ENCODE measurements at regions not wholly inside any gene's neighbourhood (a gene's known extent, or its start where the extent isn't known, plus 50 kb on each side); places are given as distances from the start of the nearest gene placed in this dataset.

DNA sequence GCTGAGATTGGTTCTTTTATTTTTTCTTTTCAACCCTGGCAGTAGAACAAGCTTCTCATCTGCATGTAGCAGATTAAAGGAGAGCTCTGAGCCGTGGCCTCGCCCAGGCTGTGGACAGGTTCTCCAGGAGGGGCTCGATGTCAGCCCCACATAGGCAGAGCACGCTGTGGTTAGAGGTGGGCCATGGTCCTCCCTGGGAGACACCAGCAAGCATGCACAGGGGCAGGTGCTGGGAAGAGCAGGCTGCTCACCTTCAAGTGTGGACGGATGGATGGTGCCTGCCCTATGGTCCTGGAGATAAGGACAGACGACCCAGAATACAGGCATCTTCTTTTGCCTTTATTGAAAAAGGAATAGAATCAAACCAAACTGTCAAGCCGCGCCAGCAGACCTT, 634.8 kb downstream of the BRD1 start:
- Histone ChIP-seq H3K9ac (no peak overlapping the region), H3K27me3 (peaks cover 0 to 16% (median 0%) of the 10 kb centered on the region in 11 experiments; a peak in 7 of 22 replicates), H3K4me3 (no peak overlapping the region), H3K4me1 (no peaks in the 10 kb centered on the region), H3K36me3 (no peaks in the 10 kb centered on the region), H4K20me1 (peaks cover 0 to 30% (median 0%) of the 10 kb centered on the region in 11 experiments; a peak in 7 of 22 replicates), H3K27ac (no peak overlapping the region), H3K4me2 (no peak overlapping the region), H3K9me3 (replicated peaks in 1 of 11) (peaks cover 0 to 7% (median 0%) of the 10 kb centered on the region in 11 experiments; a peak in 3 of 22 replicates)
- no peak for TF ChIP-seq Cebpa-rat (IDR thresholded peaks at IDR 0.05)

DNA sequence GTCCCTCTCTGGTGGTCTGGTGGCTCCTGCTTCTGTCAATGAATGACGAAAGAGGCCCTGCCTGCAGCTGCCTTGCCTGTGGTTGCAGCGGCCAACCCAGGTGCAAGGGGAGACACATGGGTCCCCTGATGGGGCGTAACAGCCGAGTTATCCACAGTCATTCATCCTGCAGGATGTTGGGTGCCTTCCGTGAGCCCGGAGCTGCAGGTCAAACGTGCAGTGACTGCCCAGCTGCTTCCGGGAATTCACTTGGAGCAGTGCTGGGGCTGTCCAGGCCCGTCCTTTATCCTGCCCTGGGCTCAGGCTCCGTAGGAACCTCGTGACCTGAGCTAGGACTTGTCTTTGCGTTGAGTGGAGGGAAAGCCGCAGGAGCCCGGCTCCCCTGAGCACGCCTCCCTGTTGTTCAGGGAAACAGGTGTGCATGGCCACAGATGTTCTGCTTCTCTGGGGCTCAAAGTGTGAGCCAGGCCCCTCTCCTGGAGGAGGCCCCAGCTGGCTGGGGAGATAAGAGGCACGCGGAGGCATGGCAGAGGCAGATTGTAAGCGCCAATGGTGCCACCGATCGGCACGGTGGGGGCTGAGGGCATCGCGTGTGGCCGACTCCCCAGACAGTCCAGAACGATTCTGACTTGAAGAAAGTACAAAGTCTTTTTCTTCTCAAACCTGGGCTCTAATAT, 635.4 kb downstream of the BRD1 start:
- TF ChIP-seq Cebpa-rat (IDR thresholded peaks at IDR 0.05): no peak
- Histone ChIP-seq H3K9ac (no peak overlapping the region), H3K36me3 (no peaks in the 10 kb centered on the region), H3K4me3 (no peak overlapping the region), H3K27ac (no peak overlapping the region), H3K27me3 (peaks cover 0 to 16% (median 0%) of the 10 kb centered on the region in 11 experiments; a peak in 7 of 22 replicates), H3K9me3 (replicated peaks in 1 of 11) (peaks cover 0 to 10% (median 0%) of the 10 kb centered on the region in 11 experiments; a peak in 3 of 22 replicates), H3K4me2 (no peak overlapping the region), H3K4me1 (no peaks in the 10 kb centered on the region), H4K20me1 (peaks cover 0 to 27% (median 0%) of the 10 kb centered on the region in 11 experiments; a peak in 6 of 22 replicates)

GRCh38 chr22:49191506-49191980, 636.1 kb downstream of the BRD1 start:
- Histone ChIP-seq H3K9me3 (replicated peaks in 1 of 11) (peaks cover 0 to 10% (median 0%) of the 10 kb centered on the region in 11 experiments; a peak in 3 of 22 replicates), H3K27me3 (peaks cover 0 to 16% (median 0%) of the 10 kb centered on the region in 11 experiments; a peak in 7 of 22 replicates), H3K27ac (no peak overlapping the region), H4K20me1 (peaks cover 0 to 19% (median 0%) of the 10 kb centered on the region in 11 experiments; a peak in 6 of 22 replicates), H3K4me2 (no peak overlapping the region), H3K4me1 (no peaks in the 10 kb centered on the region), H3K36me3 (no peaks in the 10 kb centered on the region), H3K4me3 (no peak overlapping the region), H3K9ac (no peak overlapping the region)
- no peak for TF ChIP-seq Cebpa-rat (IDR thresholded peaks at IDR 0.05)

DNA sequence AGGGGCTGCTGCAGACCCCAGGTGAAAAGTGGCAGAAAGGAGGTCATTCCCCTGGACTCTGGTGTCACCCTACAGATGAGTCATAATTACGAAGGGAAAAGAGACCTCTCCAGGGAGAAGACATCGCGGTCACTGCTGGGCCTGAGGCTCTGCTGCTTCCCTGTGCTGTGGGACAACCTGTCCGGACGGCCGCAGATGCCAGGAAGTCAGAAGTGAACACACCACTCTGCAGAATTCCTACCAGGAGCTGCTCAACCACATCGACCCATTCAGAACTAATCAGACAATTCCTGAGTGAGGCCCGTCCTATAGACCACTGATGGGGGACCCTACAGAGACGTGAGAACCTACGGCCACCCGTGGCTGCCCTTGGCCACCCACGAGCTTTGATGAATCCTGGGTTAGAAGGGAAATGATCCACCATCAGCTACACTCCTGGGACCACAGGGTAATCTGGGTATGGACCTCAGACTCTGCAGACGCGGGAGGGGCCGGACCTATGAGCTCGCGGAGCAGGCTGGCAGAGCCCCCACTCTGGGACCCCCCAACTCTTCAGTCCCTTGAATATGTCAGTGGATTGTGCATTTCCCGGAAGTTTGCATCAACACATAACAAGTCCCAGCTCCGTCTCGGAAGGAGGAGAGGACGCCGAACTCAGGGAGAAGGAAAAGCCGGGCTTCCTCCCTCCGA, 636.7 kb downstream of the BRD1 start:
- H3K9ac ChIP-seq: no peak overlapping the region
- H3K36me3 ChIP-seq: no peaks in the 10 kb centered on the region
- peaks cover 0 to 10% (median 0%) of the 10 kb centered on the region in 11 experiments; a peak in 3 of 22 replicates for H3K9me3 ChIP-seq (replicated peaks in 1 of 11)
- H3K27ac ChIP-seq: no peak overlapping the region
- H3K4me1 ChIP-seq: no peaks in the 10 kb centered on the region
- no peak for TF ChIP-seq Cebpa-rat (IDR thresholded peaks at IDR 0.05)
- H3K27me3 ChIP-seq: peaks cover 0 to 16% (median 0%) of the 10 kb centered on the region in 11 experiments; a peak in 7 of 22 replicates
- no peak overlapping the region for H3K4me2 ChIP-seq
- no peak overlapping the region for H3K4me3 ChIP-seq
- peaks cover 0 to 14% (median 0%) of the 10 kb centered on the region in 11 experiments; a peak in 5 of 22 replicates for H4K20me1 ChIP-seq

- H3K9me3 ChIP-seq (replicated peaks in 1 of 11): peaks cover 0 to 10% (median 0%) of the 10 kb centered on the region in 11 experiments; a peak in 3 of 22 replicates
These were observed 637.8 kb downstream of the BRD1 start for GRCh38 chr22:49189871-49190270.

DNA sequence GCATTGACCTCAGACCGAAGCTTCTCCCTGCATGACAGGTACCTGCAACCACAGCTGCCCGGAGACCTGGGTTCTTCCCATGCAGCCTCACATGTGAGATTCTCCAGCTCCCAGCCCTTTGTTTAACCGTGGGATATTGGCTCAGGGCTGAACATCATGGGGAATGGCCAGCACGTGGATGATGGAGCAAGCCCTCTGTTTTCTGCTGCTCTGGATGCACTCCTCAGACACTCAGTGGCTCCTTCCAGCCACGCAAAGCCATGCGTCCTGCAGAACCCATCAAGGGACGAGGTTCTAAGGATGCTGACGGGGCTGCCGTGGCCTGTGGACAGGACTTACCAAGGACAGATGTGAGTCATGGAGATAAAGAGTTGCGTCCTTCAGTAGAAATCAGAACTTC, 639.1 kb downstream of the BRD1 start:
- H3K4me1 ChIP-seq: peaks cover 0 to 10% (median 0%) of the 10 kb centered on the region in 10 experiments; a peak in 6 of 20 replicates
- H3K9ac ChIP-seq: no peak overlapping the region
- no peak overlapping the region for H3K27ac ChIP-seq
- H3K4me2 ChIP-seq: no peak overlapping the region
- no peak overlapping the region for H3K4me3 ChIP-seq
- H3K27me3 ChIP-seq: peaks cover 0 to 16% (median 5%) of the 10 kb centered on the region in 11 experiments; a peak in 9 of 22 replicates
- H4K20me1 ChIP-seq: peaks cover 0 to 22% (median 0%) of the 10 kb centered on the region in 11 experiments; a peak in 5 of 22 replicates
- no peak for TF ChIP-seq Cebpa-rat (IDR thresholded peaks at IDR 0.05)
- H3K36me3 ChIP-seq: no peaks in the 10 kb centered on the region
- peaks cover 0 to 10% (median 0%) of the 10 kb centered on the region in 11 experiments; a peak in 3 of 22 replicates for H3K9me3 ChIP-seq (replicated peaks in 1 of 11)

More at GRCh38 chr22:49189871-49190270, 637.8 kb downstream of the BRD1 start:
- Histone ChIP-seq H3K27me3 (peaks cover 0 to 16% (median 2%) of the 10 kb centered on the region in 11 experiments; a peak in 9 of 22 replicates), H4K20me1 (peaks cover 0 to 14% (median 0%) of the 10 kb centered on the region in 11 experiments; a peak in 5 of 22 replicates), H3K4me2 (no peak overlapping the region), H3K27ac (no peak overlapping the region), H3K4me3 (no peak overlapping the region), H3K9ac (no peak overlapping the region), H3K4me1 (peaks cover 0 to 3% (median 0%) of the 10 kb centered on the region in 10 experiments; a peak in 5 of 20 replicates), H3K36me3 (no peaks in the 10 kb centered on the region)
- no peak for TF ChIP-seq Cebpa-rat (IDR thresholded peaks at IDR 0.05)

GRCh38 chr22:49188091-49188490, 639.6 kb downstream of the BRD1 start:
- no peak for TF ChIP-seq Cebpa-rat (IDR thresholded peaks at IDR 0.05)
- no peak overlapping the region for H3K9ac ChIP-seq
- H4K20me1 ChIP-seq: peaks cover 0 to 26% (median 0%) of the 10 kb centered on the region in 11 experiments; a peak in 4 of 22 replicates
- H3K4me3 ChIP-seq: no peak overlapping the region
- H3K36me3 ChIP-seq: no peaks in the 10 kb centered on the region
- H3K9me3 ChIP-seq (replicated peaks in 1 of 11): peaks cover 0 to 10% (median 0%) of the 10 kb centered on the region in 11 experiments; a peak in 3 of 22 replicates
- peaks cover 0 to 10% (median 0%) of the 10 kb centered on the region in 10 experiments; a peak in 6 of 20 replicates for H3K4me1 ChIP-seq
- no peak overlapping the region for H3K27ac ChIP-seq
- H3K4me2 ChIP-seq: no peak overlapping the region
- H3K27me3 ChIP-seq: peaks cover 0 to 16% (median 5%) of the 10 kb centered on the region in 11 experiments; a peak in 9 of 22 replicates

- H4K20me1 ChIP-seq: peaks cover 0 to 22% (median 0%) of the 10 kb centered on the region in 11 experiments; a peak in 4 of 22 replicates
- no peak overlapping the region for H3K4me3 ChIP-seq
- H3K9me3 ChIP-seq (replicated peaks in 1 of 11): peaks cover 0 to 10% (median 0%) of the 10 kb centered on the region in 11 experiments; a peak in 3 of 22 replicates
- peaks cover 0 to 13% (median 3%) of the 10 kb centered on the region in 11 experiments; a peak in 8 of 22 replicates for H3K27me3 ChIP-seq
- no peak overlapping the region for H3K9ac ChIP-seq
- TF ChIP-seq Cebpa-rat (IDR thresholded peaks at IDR 0.05): no peak
- H3K4me2 ChIP-seq: no peak overlapping the region
- H3K36me3 ChIP-seq: no peaks in the 10 kb centered on the region
- peaks cover 0 to 10% (median 0%) of the 10 kb centered on the region in 10 experiments; a peak in 6 of 20 replicates for H3K4me1 ChIP-seq
- no peak overlapping the region for H3K27ac ChIP-seq
These were observed 640.9 kb downstream of the BRD1 start for GRCh38 chr22:49186762-49187161.
